Limb (tissue), 2 donors: ENCODE measurements at regions not wholly inside any gene's neighbourhood (a gene's known extent, or its start where the extent isn't known, plus 50 kb on each side); places are given as distances from the start of the nearest gene placed in this dataset.

ENCODE experiments used
- DNase-seq, 2 donors: peaks; one replicate each; pipeline ENCODE4 v3.0.0-alpha.2; 2016; ENCODE audit errors: extremely low spot score in 2 of 2

- no peak for DNase-seq
Observed at GRCh38 chr5:67287510-67288268, 91.1 kb upstream of the CD180 start.

GRCh38 chr5:67286006-67286405 lies 89.4 kb upstream of the CD180 start:
- no peak for DNase-seq

GRCh38 chr5:67283988-67284487 lies 87.4 kb upstream of the CD180 start:
- no peak for DNase-seq

- no peak for DNase-seq
Observed at GRCh38 chr5:67283275-67283987, 86.8 kb upstream of the CD180 start.

- DNase-seq, result no peak
Observed at GRCh38 chr5:67281874-67282273, 85.3 kb upstream of the CD180 start.

- no peak for DNase-seq
Observed at GRCh38 chr5:67273689-67274356, 77.2 kb upstream of the CD180 start.

GRCh38 chr5:67272453-67273130 lies 76.0 kb upstream of the CD180 start:
- no peak for DNase-seq

- peak; percentile 88 to 97 for DNase-seq
Observed at GRCh38 chr5:67268231-67269021, 71.8 kb upstream of the CD180 start.

- peak in 1 of 2 donors; percentile 56 for DNase-seq
Observed at GRCh38 chr5:67267512-67268216, 71.1 kb upstream of the CD180 start.

GRCh38 chr5:67266654-67267350 lies 70.2 kb upstream of the CD180 start:
- no peak for DNase-seq

- DNase-seq, result no peak
Observed at GRCh38 chr5:67265951-67266350, 69.4 kb upstream of the CD180 start.

- no peak for DNase-seq
Observed at GRCh38 chr5:67263656-67264408, 67.2 kb upstream of the CD180 start.

- no peak for DNase-seq
Observed at GRCh38 chr5:67262956-67263355, 66.4 kb upstream of the CD180 start.

- no peak for DNase-seq
Observed at GRCh38 chr5:67262206-67262605, 65.6 kb upstream of the CD180 start.

- no peak for DNase-seq
Observed at GRCh38 chr5:67259548-67260215, 63.1 kb upstream of the CD180 start.

GRCh38 chr5:67257500-67257899 lies 60.9 kb upstream of the CD180 start:
- no peak for DNase-seq

- DNase-seq, result no peak
Observed at GRCh38 chr5:67257077-67257476, 60.5 kb upstream of the CD180 start.

GRCh38 chr5:67255881-67256280 lies 59.3 kb upstream of the CD180 start:
- DNase-seq, result no peak
